CD4-positive, CD25-positive, alpha-beta regulatory T cell (primary cell): ENCODE measurements at regions not wholly inside any gene's neighbourhood (a gene's known extent, or its start where the extent isn't known, plus 50 kb on each side); places are given as distances from the start of the nearest gene placed in this dataset.
A peak's percentile ranks its signal among the peaks of the same experiment; 100 is the strongest.

Experiments used
- ATAC-seq, 2 donors: fragments of 150-1000 bp; cut with Tn5 transposase; one replicate each; pipeline ENCODE4 v1.10.0; 2021; ENCODE audit warnings: low read depth in 2 of 2, moderate number of reproducible peaks in 2 of 2, moderate library complexity in 1 of 2
- DNase-seq, 3 donors: peaks; one replicate each; pipeline versions ENCODE4 v3.0.0 to v3.0.0-alpha.2; 2012 to 2022; ENCODE audit warnings: mixed read lengths in 1 of 3
- H3K27ac ChIP-seq: one replicate; pipeline ENCODE4 v1.7.0; 2013; ENCODE audit warnings: mild to moderate bottlenecking, low read length; ENCODE audit not compliant: insufficient read depth, poor library complexity, severe bottlenecking
- H3K27me3 ChIP-seq: one replicate; pipeline ENCODE4 v1.7.0; 2013; ENCODE audit warnings: low read length; ENCODE audit not compliant: control insufficient read depth, insufficient read depth
- H3K36me3 ChIP-seq: one replicate; pipeline ENCODE4 v1.7.0; 2013; ENCODE audit warnings: mild to moderate bottlenecking, low read length, moderate library complexity; ENCODE audit not compliant: control insufficient read depth, insufficient read depth
- H3K4me1 ChIP-seq: 2 replicates; pipeline ENCODE4 v1.7.0; 2013; ENCODE audit warnings: mild to moderate bottlenecking, low read length; ENCODE audit not compliant: insufficient read depth, control insufficient read depth, poor library complexity, severe bottlenecking
- H3K4me3 ChIP-seq: one replicate; pipeline ENCODE4 v1.7.0; 2013; ENCODE audit warnings: low read depth, mild to moderate bottlenecking, low read length, moderate library complexity
- H3K9me3 ChIP-seq, 2 experiments: 1 replicate in 1 of 2; 2 replicates in 1 of 2; pipeline ENCODE4 v1.7.0; 2013; ENCODE audit warnings: low read length in 2 of 2, mild to moderate bottlenecking in 1 of 2, moderate library complexity in 1 of 2; ENCODE audit not compliant: control insufficient read depth in 2 of 2
- H3K27ac Mint-ChIP-seq, 3 donors: one replicate each; pipeline ENCODE4 v1.8.0; 2020 to 2022; ENCODE audit warnings: mild to moderate bottlenecking in 3 of 3, mixed read lengths in 3 of 3, moderate library complexity in 2 of 3
- H3K27me3 Mint-ChIP-seq: one replicate; pipeline ENCODE4 v1.8.0; 2022; ENCODE audit warnings: mild to moderate bottlenecking, mixed read lengths
- H3K36me3 Mint-ChIP-seq: one replicate; pipeline ENCODE4 v1.8.0; 2020; ENCODE audit warnings: mixed read lengths
- H3K4me1 Mint-ChIP-seq, 4 donors: one replicate each; pipeline ENCODE4 v1.8.0; 2020 to 2022; ENCODE audit warnings: mixed read lengths in 4 of 4, mild to moderate bottlenecking in 1 of 4
- H3K4me3 Mint-ChIP-seq, 4 donors: one replicate each; pipeline ENCODE4 v1.8.0; 2020 to 2022; ENCODE audit warnings: mild to moderate bottlenecking in 4 of 4, mixed read lengths in 4 of 4, moderate library complexity in 3 of 4
- H3K9me3 Mint-ChIP-seq, 7 donors: one replicate each; pipeline ENCODE4 v1.8.0; 2020 to 2022; ENCODE audit warnings: mixed read lengths in 7 of 7, mild to moderate bottlenecking in 3 of 7, moderate library complexity in 2 of 7

GRCh38 chr6:120077489-120077888 lies 727.9 kb upstream of the MAN1A1 start:
- Histone ChIP-seq H3K36me3 (no peaks in the 10 kb centered on the region), H3K27ac (no peak overlapping the region), H3K27me3 (no peaks in the 10 kb centered on the region), H3K4me3 (no peak overlapping the region), H3K4me1 (no peaks in the 10 kb centered on the region), H3K9me3 (no peaks in the 10 kb centered on the region)
- no peaks in the 10 kb centered on the region for H3K36me3 Mint-ChIP-seq
- H3K27ac Mint-ChIP-seq, result no peak overlapping the region
- H3K4me1 Mint-ChIP-seq, result no peaks in the 10 kb centered on the region
- DNase-seq (peak in 1 of 3 donors; percentile 1), ATAC-seq (peak in 1 of 2 donors; percentile 45)
- H3K4me3 Mint-ChIP-seq, result no peak overlapping the region
- peaks cover 0 to 4% (median 0%) of the 10 kb centered on the region in 7 donors for H3K9me3 Mint-ChIP-seq
- no peaks in the 10 kb centered on the region for H3K27me3 Mint-ChIP-seq

GRCh38 chr6:120058410-120058809 lies 708.8 kb upstream of the MAN1A1 start:
- H3K4me3 ChIP-seq, result no peak overlapping the region
- H3K9me3 ChIP-seq, result no peaks in the 10 kb centered on the region
- H3K27me3 ChIP-seq, result no peaks in the 10 kb centered on the region
- no peaks in the 10 kb centered on the region for H3K36me3 Mint-ChIP-seq
- H3K9me3 Mint-ChIP-seq, result peaks cover 0 to 22% (median 7%) of the 10 kb centered on the region in 7 donors
- ATAC-seq (no peak), DNase-seq (no peak)
- no peaks in the 10 kb centered on the region for H3K36me3 ChIP-seq
- no peak overlapping the region for H3K4me3 Mint-ChIP-seq
- H3K4me1 ChIP-seq, result no peaks in the 10 kb centered on the region
- H3K4me1 Mint-ChIP-seq, result no peaks in the 10 kb centered on the region
- H3K27ac ChIP-seq, result no peak overlapping the region
- H3K27ac Mint-ChIP-seq, result no peak overlapping the region
- no peaks in the 10 kb centered on the region for H3K27me3 Mint-ChIP-seq

GRCh38 chr6:120056085-120056484 lies 706.5 kb upstream of the MAN1A1 start:
- no peak for ATAC-seq
- peak in 1 of 3 donors; percentile 22 for DNase-seq
- H3K36me3 Mint-ChIP-seq, result no peaks in the 10 kb centered on the region
- Histone ChIP-seq H3K36me3 (no peaks in the 10 kb centered on the region), H3K4me1 (no peaks in the 10 kb centered on the region), H3K4me3 (no peak overlapping the region), H3K27ac (no peak overlapping the region), H3K9me3 (no peaks in the 10 kb centered on the region), H3K27me3 (no peaks in the 10 kb centered on the region)
- H3K9me3 Mint-ChIP-seq, result peaks cover 0 to 19% (median 7%) of the 10 kb centered on the region in 7 donors
- H3K4me3 Mint-ChIP-seq, result no peak overlapping the region
- H3K27ac Mint-ChIP-seq, result no peak overlapping the region
- H3K27me3 Mint-ChIP-seq, result no peaks in the 10 kb centered on the region
- no peaks in the 10 kb centered on the region for H3K4me1 Mint-ChIP-seq

GRCh38 chr6:120055071-120055470 lies 705.5 kb upstream of the MAN1A1 start:
- no peaks in the 10 kb centered on the region for H3K9me3 ChIP-seq
- H3K27me3 Mint-ChIP-seq, result no peaks in the 10 kb centered on the region
- H3K4me1 Mint-ChIP-seq, result no peaks in the 10 kb centered on the region
- no peak overlapping the region for H3K27ac Mint-ChIP-seq
- H3K36me3 ChIP-seq, result no peaks in the 10 kb centered on the region
- H3K9me3 Mint-ChIP-seq, result peaks cover 0 to 12% (median 5%) of the 10 kb centered on the region in 7 donors
- no peaks in the 10 kb centered on the region for H3K36me3 Mint-ChIP-seq
- H3K27me3 ChIP-seq, result no peaks in the 10 kb centered on the region
- no peak for ATAC-seq
- no peaks in the 10 kb centered on the region for H3K4me1 ChIP-seq
- H3K4me3 ChIP-seq, result no peak overlapping the region
- H3K4me3 Mint-ChIP-seq, result no peak overlapping the region
- DNase-seq, result no peak
- no peak overlapping the region for H3K27ac ChIP-seq

GRCh38 chr6:120039664-120040063 lies 690.1 kb upstream of the MAN1A1 start:
- no peak for DNase-seq
- Mint-ChIP-seq H3K27me3 (no peaks in the 10 kb centered on the region), H3K27ac (no peak overlapping the region), H3K36me3 (no peaks in the 10 kb centered on the region), H3K4me3 (no peak overlapping the region), H3K4me1 (no peaks in the 10 kb centered on the region), H3K9me3 (peaks cover 0 to 2% (median 0%) of the 10 kb centered on the region in 7 donors)
- Histone ChIP-seq H3K36me3 (no peaks in the 10 kb centered on the region), H3K4me3 (no peak overlapping the region), H3K27me3 (no peaks in the 10 kb centered on the region), H3K4me1 (no peaks in the 10 kb centered on the region), H3K9me3 (no peaks in the 10 kb centered on the region), H3K27ac (no peak overlapping the region)
- no peak for ATAC-seq

GRCh38 chr6:120031837-120032236 lies 682.3 kb upstream of the MAN1A1 start:
- no peaks in the 10 kb centered on the region for H3K36me3 ChIP-seq
- Mint-ChIP-seq H3K4me1 (no peaks in the 10 kb centered on the region), H3K27ac (no peak overlapping the region), H3K9me3 (peaks cover 0 to 4% (median 0%) of the 10 kb centered on the region in 7 donors), H3K27me3 (no peaks in the 10 kb centered on the region), H3K4me3 (no peak overlapping the region), H3K36me3 (no peaks in the 10 kb centered on the region)
- H3K27me3 ChIP-seq, result no peaks in the 10 kb centered on the region
- no peak for DNase-seq
- ATAC-seq, result no peak
- no peak overlapping the region for H3K27ac ChIP-seq
- no peak overlapping the region for H3K4me3 ChIP-seq
- H3K4me1 ChIP-seq, result no peaks in the 10 kb centered on the region
- no peaks in the 10 kb centered on the region for H3K9me3 ChIP-seq

- H3K27ac ChIP-seq, result no peak overlapping the region
- no peaks in the 10 kb centered on the region for H3K4me1 ChIP-seq
- H3K9me3 ChIP-seq, result no peaks in the 10 kb centered on the region
- Mint-ChIP-seq H3K27ac (no peak overlapping the region), H3K9me3 (peaks cover 0 to 4% (median 0%) of the 10 kb centered on the region in 7 donors), H3K36me3 (no peaks in the 10 kb centered on the region), H3K4me1 (no peaks in the 10 kb centered on the region), H3K4me3 (no peak overlapping the region), H3K27me3 (peaks cover 6% of the 10 kb centered on the region)
- no peaks in the 10 kb centered on the region for H3K36me3 ChIP-seq
- H3K4me3 ChIP-seq, result no peak overlapping the region
- DNase-seq (no peak), ATAC-seq (no peak)
- H3K27me3 ChIP-seq, result no peaks in the 10 kb centered on the region
These were observed 677.2 kb upstream of the MAN1A1 start for GRCh38 chr6:120026791-120027190.

GRCh38 chr6:120010075-120010474 lies 660.5 kb upstream of the MAN1A1 start:
- Mint-ChIP-seq H3K4me3 (no peak overlapping the region), H3K9me3 (peaks cover 0 to 7% (median 3%) of the 10 kb centered on the region in 7 donors), H3K27me3 (no peaks in the 10 kb centered on the region), H3K27ac (no peak overlapping the region), H3K36me3 (no peaks in the 10 kb centered on the region), H3K4me1 (no peaks in the 10 kb centered on the region)
- Histone ChIP-seq H3K27ac (no peak overlapping the region), H3K4me1 (no peaks in the 10 kb centered on the region), H3K4me3 (no peak overlapping the region), H3K36me3 (no peaks in the 10 kb centered on the region), H3K27me3 (no peaks in the 10 kb centered on the region), H3K9me3 (no peaks in the 10 kb centered on the region)
- DNase-seq (no peak), ATAC-seq (no peak)
